NCI-H2081 (cell line): ENCODE measurements at regions not wholly inside any gene's neighbourhood (a gene's known extent, or its start where the extent isn't known, plus 50 kb on each side); places are given as distances from the start of the nearest gene placed in this dataset.
A peak's percentile ranks its signal among the peaks of the same experiment; 100 is the strongest.
"Not testable (repeated sequence)": the region's sequence is repeated elsewhere in the genome, so short reads cannot be mapped to it uniquely, and the experiment has no call there.

ENCODE experiments used
- DNase-seq, 2 experiments: peaks; one replicate each; lab custom pipeline; 2025; lab: John Stamatoyannopoulos, UW

- peak; percentile 25 to 26 for DNase-seq
Measured at GRCh38 chr5:147084702-147085101, 150.1 kb upstream of the STK32A start.

- DNase-seq = no peak
Measured at GRCh38 chr5:147085409-147085808, 149.4 kb upstream of the STK32A start.

GRCh38 chr5:147092044-147092443 is 142.8 kb upstream of the STK32A start:
- no peak for DNase-seq

- no peak for DNase-seq
Measured at GRCh38 chr5:147093138-147093537, 141.7 kb upstream of the STK32A start.

GRCh38 chr5:147095740-147096139 is 139.1 kb upstream of the STK32A start:
- no peak for DNase-seq

- DNase-seq = peak in 1 of 2 experiments; percentile 44
Measured at GRCh38 chr5:147098233-147098790, 136.5 kb upstream of the STK32A start.

GRCh38 chr5:147101659-147102369 is 133.0 kb upstream of the STK32A start:
- no peak for DNase-seq

- DNase-seq = no peak
Measured at GRCh38 chr5:147112899-147113298, 121.9 kb upstream of the STK32A start.

- DNase-seq = no peak
Measured at GRCh38 chr5:147113967-147114366, 120.9 kb upstream of the STK32A start.

- DNase-seq = not testable (repeated sequence)
Measured at GRCh38 chr5:147139759-147140158, 95.1 kb upstream of the STK32A start.

- DNase-seq = peak; percentile 65 to 75
Measured at GRCh38 chr5:147140558-147140957, 94.3 kb upstream of the STK32A start.

- DNase-seq = not testable (repeated sequence)
Measured at GRCh38 chr5:147141580-147141979, 93.2 kb upstream of the STK32A start.

GRCh38 chr5:147143215-147143614 is 91.6 kb upstream of the STK32A start:
- no peak for DNase-seq

GRCh38 chr5:147145328-147145727 is 89.5 kb upstream of the STK32A start:
- DNase-seq = no peak

- DNase-seq = no peak
Measured at GRCh38 chr5:147148715-147149114, 86.1 kb upstream of the STK32A start.

- no peak for DNase-seq
Measured at GRCh38 chr5:147152086-147152485, 82.7 kb upstream of the STK32A start.

GRCh38 chr5:147154809-147155208 is 80.0 kb upstream of the STK32A start:
- no peak for DNase-seq

GRCh38 chr5:147156012-147156411 is 78.8 kb upstream of the STK32A start:
- no peak for DNase-seq

- DNase-seq = peak in 1 of 2 experiments; percentile 10
Measured at GRCh38 chr5:147160902-147161700, 73.7 kb upstream of the STK32A start.

- DNase-seq = no peak
Measured at GRCh38 chr5:147162740-147163139, 72.1 kb upstream of the STK32A start.

GRCh38 chr5:147167529-147167928 is 67.3 kb upstream of the STK32A start:
- no peak for DNase-seq

GRCh38 chr5:147168578-147169327 is 66.1 kb upstream of the STK32A start:
- no peak for DNase-seq
